HG03108 (cell line): ENCODE measurements at regions not wholly inside any gene's neighbourhood (a gene's known extent, or its start where the extent isn't known, plus 50 kb on each side); places are given as distances from the start of the nearest gene placed in this dataset.

Source experiments
- ATAC-seq: cut with Tn5 transposase; IDR thresholded peaks from one replicate; pipeline ENCODE4 v1.9.1; 2021; ENCODE audit warnings: moderate library complexity; ENCODE audit not compliant: unreplicated experiment

- ATAC-seq: no peak
Measured at GRCh38 chr5:1748271-1748670, 51.4 kb downstream of the MRPL36 start.

GRCh38 chr5:1747803-1748085 is 51.9 kb downstream of the MRPL36 start:
- no peak for ATAC-seq

- ATAC-seq: no peak
Measured at GRCh38 chr5:1747079-1747802, 52.4 kb downstream of the MRPL36 start.

- ATAC-seq: no peak
Measured at GRCh38 chr5:1746371-1747078, 53.1 kb downstream of the MRPL36 start.

GRCh38 chr5:1745796-1746370 is 53.8 kb downstream of the MRPL36 start:
- no peak for ATAC-seq

GRCh38 chr5:1745123-1745795 is 54.4 kb downstream of the MRPL36 start:
- no peak for ATAC-seq

- no peak for ATAC-seq
Measured at GRCh38 chr5:1744393-1745122, 55.1 kb downstream of the MRPL36 start.

GRCh38 chr5:1743769-1744085 is 55.9 kb downstream of the MRPL36 start:
- no peak for ATAC-seq

GRCh38 chr5:1743061-1743768 is 56.4 kb downstream of the MRPL36 start:
- no peak for ATAC-seq

GRCh38 chr5:1737790-1738405 is 61.7 kb downstream of the MRPL36 start:
- no peak for ATAC-seq

- no peak for ATAC-seq
Measured at GRCh38 chr5:1736889-1737711, 62.5 kb downstream of the MRPL36 start.

GRCh38 chr5:1736065-1736464 is 63.6 kb downstream of the MRPL36 start:
- no peak for ATAC-seq

GRCh38 chr5:1735320-1735970 is 64.2 kb downstream of the MRPL36 start:
- ATAC-seq: no peak

GRCh38 chr5:1734908-1735289 is 64.7 kb downstream of the MRPL36 start:
- no peak for ATAC-seq

GRCh38 chr5:1734271-1734907 is 65.2 kb downstream of the MRPL36 start:
- no peak for ATAC-seq

GRCh38 chr5:1733369-1733768 is 66.3 kb downstream of the MRPL36 start:
- no peak for ATAC-seq

- no peak for ATAC-seq
Measured at GRCh38 chr5:1732945-1733344, 66.7 kb downstream of the MRPL36 start.

- ATAC-seq: no peak
Measured at GRCh38 chr5:1732238-1732941, 67.2 kb downstream of the MRPL36 start.
